ENCODE measurements at regions not wholly inside any gene's neighbourhood (a gene's known extent, or its start where the extent isn't known, plus 50 kb on each side); places are given as distances from the start of the nearest gene placed in this dataset.
"Not testable (repeated sequence)": the region's sequence is repeated elsewhere in the genome, so short reads cannot be mapped to it uniquely, and the experiment has no call there.

GRCh38 chr12:29004066-29004935, 144.8 kb upstream of the FAR2 start:
- no peak overlapping the region for H3K27ac Mint-ChIP-seq
- DNase-seq, result no peak
- no peaks in the 10 kb centered on the region for H3K9me3 Mint-ChIP-seq
- peaks cover 4% of the 10 kb centered on the region for H3K27me3 Mint-ChIP-seq (ENCODE audit: low read depth, poor library complexity)
- TF ChIP-seq, protein P1, sequence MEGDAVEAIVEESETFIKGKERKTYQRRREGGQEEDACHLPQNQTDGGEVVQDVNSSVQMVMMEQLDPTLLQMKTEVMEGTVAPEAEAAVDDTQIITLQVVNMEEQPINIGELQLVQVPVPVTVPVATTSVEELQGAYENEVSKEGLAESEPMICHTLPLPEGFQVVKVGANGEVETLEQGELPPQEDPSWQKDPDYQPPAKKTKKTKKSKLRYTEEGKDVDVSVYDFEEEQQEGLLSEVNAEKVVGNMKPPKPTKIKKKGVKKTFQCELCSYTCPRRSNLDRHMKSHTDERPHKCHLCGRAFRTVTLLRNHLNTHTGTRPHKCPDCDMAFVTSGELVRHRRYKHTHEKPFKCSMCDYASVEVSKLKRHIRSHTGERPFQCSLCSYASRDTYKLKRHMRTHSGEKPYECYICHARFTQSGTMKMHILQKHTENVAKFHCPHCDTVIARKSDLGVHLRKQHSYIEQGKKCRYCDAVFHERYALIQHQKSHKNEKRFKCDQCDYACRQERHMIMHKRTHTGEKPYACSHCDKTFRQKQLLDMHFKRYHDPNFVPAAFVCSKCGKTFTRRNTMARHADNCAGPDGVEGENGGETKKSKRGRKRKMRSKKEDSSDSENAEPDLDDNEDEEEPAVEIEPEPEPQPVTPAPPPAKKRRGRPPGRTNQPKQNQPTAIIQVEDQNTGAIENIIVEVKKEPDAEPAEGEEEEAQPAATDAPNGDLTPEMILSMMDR (IDR thresholded peaks at IDR 0.05), result no peak
- no peaks in the 10 kb centered on the region for H3K4me1 Mint-ChIP-seq
- H3K4me3 Mint-ChIP-seq, result no peak overlapping the region
- no peaks in the 10 kb centered on the region for H3K36me3 Mint-ChIP-seq (ENCODE audit: low read depth)

DNA sequence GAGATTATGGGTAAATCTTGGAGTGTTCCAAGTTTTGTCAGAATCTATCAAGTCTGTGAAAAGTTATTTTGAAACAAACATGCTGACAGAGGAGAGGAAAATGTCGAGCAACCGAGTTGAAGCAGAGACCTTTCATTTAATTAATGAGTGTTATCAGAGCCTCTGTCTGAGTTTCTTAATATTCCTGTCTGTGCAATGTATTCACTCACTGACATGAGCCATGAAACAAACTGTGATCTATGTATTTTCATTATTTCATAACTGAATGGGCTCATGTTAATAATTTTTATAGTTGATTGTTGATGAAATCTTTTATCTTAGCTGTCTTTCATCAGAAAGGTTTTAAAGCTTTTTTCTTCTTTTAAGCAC, 144.2 kb upstream of the FAR2 start:
- Mint-ChIP-seq H3K27ac (no peak overlapping the region), H3K4me3 (no peak overlapping the region), H3K9me3 (no peaks in the 10 kb centered on the region), H3K4me1 (no peaks in the 10 kb centered on the region), H3K27me3 (ENCODE audit: low read depth, poor library complexity) (peaks cover 8% of the 10 kb centered on the region), H3K36me3 (ENCODE audit: low read depth) (no peaks in the 10 kb centered on the region)
- no peak for DNase-seq
- TF ChIP-seq, protein P1 (IDR thresholded peaks at IDR 0.05), result no peak

DNA sequence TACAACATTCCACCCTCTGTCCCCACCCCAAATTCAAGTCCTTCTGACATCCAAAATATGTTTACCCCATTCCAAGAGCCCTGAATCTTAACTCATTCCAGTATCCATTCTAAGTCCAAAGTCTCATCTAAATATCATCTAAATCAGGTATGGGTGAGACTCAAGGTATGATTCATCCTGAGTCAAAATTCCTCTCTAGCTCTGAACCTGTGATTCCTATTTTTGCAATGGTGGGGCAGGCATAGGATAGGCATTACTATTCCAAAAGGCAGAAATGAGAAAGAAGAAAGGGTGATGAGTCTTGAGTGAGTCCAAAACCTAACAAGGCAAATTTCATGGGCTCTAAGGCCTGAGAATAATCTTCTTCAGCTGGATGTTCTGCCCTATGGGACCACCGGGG, 140.3 kb upstream of the FAR2 start:
- no peak overlapping the region for H3K4me3 Mint-ChIP-seq
- H3K4me1 Mint-ChIP-seq, result no peaks in the 10 kb centered on the region
- TF ChIP-seq, protein P1 (IDR thresholded peaks at IDR 0.05), result no peak
- no peaks in the 10 kb centered on the region for H3K36me3 Mint-ChIP-seq (ENCODE audit: low read depth)
- H3K27ac Mint-ChIP-seq, result no peak overlapping the region
- DNase-seq, result no peak
- no peaks in the 10 kb centered on the region for H3K9me3 Mint-ChIP-seq
- H3K27me3 Mint-ChIP-seq (ENCODE audit: low read depth, poor library complexity), result peaks cover 7% of the 10 kb centered on the region

GRCh38 chr12:29012673-29013072, 136.4 kb upstream of the FAR2 start:
- no peaks in the 10 kb centered on the region for H3K9me3 Mint-ChIP-seq
- no peaks in the 10 kb centered on the region for H3K36me3 Mint-ChIP-seq (ENCODE audit: low read depth)
- H3K27me3 Mint-ChIP-seq (ENCODE audit: low read depth, poor library complexity), result peaks cover 7% of the 10 kb centered on the region
- H3K4me1 Mint-ChIP-seq, result no peaks in the 10 kb centered on the region
- DNase-seq, result no peak
- no peak overlapping the region for H3K27ac Mint-ChIP-seq
- TF ChIP-seq, protein P1 (IDR thresholded peaks at IDR 0.05), result no peak
- H3K4me3 Mint-ChIP-seq, result no peak overlapping the region

- H3K27me3 Mint-ChIP-seq (ENCODE audit: low read depth, poor library complexity); H3K4me3 Mint-ChIP-seq; DNase-seq; H3K36me3 Mint-ChIP-seq (ENCODE audit: low read depth); H3K4me1 Mint-ChIP-seq; H3K9me3 Mint-ChIP-seq; H3K27ac Mint-ChIP-seq: not testable (repeated sequence)
Observed at GRCh38 chr12:29017532-29017931, 131.5 kb upstream of the FAR2 start.

DNA sequence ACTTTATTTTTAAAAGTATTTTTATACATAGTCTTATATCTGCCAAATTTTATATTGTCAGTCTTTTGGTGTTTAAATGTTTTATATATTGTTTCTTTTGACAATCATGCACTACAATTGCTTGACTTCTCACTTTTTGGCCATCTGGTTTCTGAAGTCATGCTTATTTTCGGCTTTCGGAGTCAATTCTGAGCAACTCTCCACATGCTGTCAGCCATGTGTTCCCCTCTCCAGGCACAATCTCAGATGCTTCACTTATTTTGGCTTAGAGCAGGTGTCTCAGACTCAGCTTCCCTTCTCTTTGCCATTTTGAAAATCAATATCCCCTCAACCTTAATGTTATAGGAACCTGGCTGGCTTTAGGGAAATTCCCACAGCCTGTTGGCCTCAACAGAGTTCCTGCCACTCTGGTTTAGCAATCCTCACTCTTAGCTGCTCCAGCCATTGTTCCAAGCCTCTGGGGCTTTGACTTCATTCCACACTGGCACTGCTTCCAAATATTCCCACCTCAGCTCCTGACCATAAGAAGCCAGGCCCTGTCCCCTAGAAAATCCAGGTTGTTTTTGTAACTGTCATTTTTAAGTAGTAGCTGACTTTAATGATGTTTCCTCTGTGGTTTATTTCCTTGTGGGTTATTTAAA, 125.5 kb upstream of the FAR2 start:
- H3K4me3 Mint-ChIP-seq, result no peak overlapping the region

More for the DNA sequence above, 125.5 kb upstream of the FAR2 start:
- H3K9me3 Mint-ChIP-seq, result peaks cover under 1% of the 10 kb centered on the region
- no peaks in the 10 kb centered on the region for H3K36me3 Mint-ChIP-seq (ENCODE audit: low read depth)
- peaks cover 3% of the 10 kb centered on the region for H3K27me3 Mint-ChIP-seq (ENCODE audit: low read depth, poor library complexity)
- TF ChIP-seq, protein P1 (IDR thresholded peaks at IDR 0.05), result no peak
- DNase-seq, result no peak
- H3K4me1 Mint-ChIP-seq, result no peaks in the 10 kb centered on the region
- H3K27ac Mint-ChIP-seq, result no peak overlapping the region

Data from nephron progenitor cell (in vitro differentiated cells).